Esophagus muscularis mucosa (tissue), 4 donors: ENCODE measurements at regions not wholly inside any gene's neighbourhood (a gene's known extent, or its start where the extent isn't known, plus 50 kb on each side); places are given as distances from the start of the nearest gene placed in this dataset.
"Not testable (repeated sequence)": the region's sequence is repeated elsewhere in the genome, so short reads cannot be mapped to it uniquely, and the experiment has no call there.

Experiments used
- DNase-seq: peaks from one replicate; pipeline ENCODE4 v3.0.0-alpha.2; 2017; ENCODE audit errors: extremely low spot score
- H3K27ac ChIP-seq, 4 donors: fragments of 200-600 bp; sonication (generic); replicated peaks in 1 of 4; 1 replicate in 3 of 4; 2 replicates in 1 of 4; pipeline ENCODE4 v1.5.1; 2016 to 2019; ENCODE audit warnings: mild to moderate bottlenecking in 1 of 4
- H3K27me3 ChIP-seq, 4 donors: fragments of 200-600 bp; sonication (generic); one replicate each; pipeline versions ENCODE4 v1.5.1 to v1.6.0; 2016 to 2019
- H3K36me3 ChIP-seq, 4 donors: fragments of 200-600 bp; sonication (generic); one replicate each; pipeline ENCODE4 v1.5.1; 2016 to 2019
- H3K4me1 ChIP-seq, 4 donors: fragments of 200-600 bp; sonication (generic); one replicate each; pipeline ENCODE4 v1.5.1; 2016 to 2019
- H3K4me3 ChIP-seq, 4 donors: fragments of 200-600 bp; sonication (generic); 1 replicate in 2 of 4; 2 replicates in 2 of 4; pipeline ENCODE4 v1.5.1; 2016 to 2019; ENCODE audit warnings: mild to moderate bottlenecking in 4 of 4, moderate library complexity in 1 of 4
- H3K9me3 ChIP-seq, 4 donors: fragments of 200-600 bp; sonication (generic); 1 replicate in 3 of 4; 2 replicates in 1 of 4; pipeline ENCODE4 v1.5.1; 2016 to 2019
- CTCF ChIP-seq, 3 experiments: fragments of 200-600 bp in 2 of 3; fragments of 450-650 bp in 1 of 3; sonication (generic) in 2 of 3; IDR thresholded peaks; one replicate each; pipeline ENCODE4 v1.5.1; 2017 to 2019; ENCODE audit warnings: antibody characterized with exemption in 3 of 3, mild to moderate bottlenecking in 2 of 3, moderate library complexity in 1 of 3
- EP300 ChIP-seq: sonication (generic); formaldehyde crosslinking; IDR thresholded peaks from one replicate; pipeline ENCODE4 v1.6.1; 2017; ENCODE audit warnings: antibody characterized with exemption
- POLR2A ChIP-seq: fragments of 450-650 bp; IDR thresholded peaks from one replicate; pipeline ENCODE4 v1.6.1; 2017; ENCODE audit warnings: antibody characterized with exemption, moderate library complexity, mild to moderate bottlenecking, low read depth
- POLR2AphosphoS5 ChIP-seq, 2 donors: sonication (generic); formaldehyde crosslinking; IDR thresholded peaks; one replicate each; pipeline ENCODE4 v1.6.1; 2017; ENCODE audit warnings: antibody characterized with exemption in 2 of 2
- WGBS: methylation state at CpG from one replicate; pipeline ENCODE4 v1.1.5; 2018; 5-methylcytosine and 5-hydroxymethylcytosine counted together
- intact Hi-C: fragments of 100-400 bp; cut with DNase I; formaldehyde crosslinking; loops from one replicate; pipeline ENCODE4 v1.15.1; 2023

DNA sequence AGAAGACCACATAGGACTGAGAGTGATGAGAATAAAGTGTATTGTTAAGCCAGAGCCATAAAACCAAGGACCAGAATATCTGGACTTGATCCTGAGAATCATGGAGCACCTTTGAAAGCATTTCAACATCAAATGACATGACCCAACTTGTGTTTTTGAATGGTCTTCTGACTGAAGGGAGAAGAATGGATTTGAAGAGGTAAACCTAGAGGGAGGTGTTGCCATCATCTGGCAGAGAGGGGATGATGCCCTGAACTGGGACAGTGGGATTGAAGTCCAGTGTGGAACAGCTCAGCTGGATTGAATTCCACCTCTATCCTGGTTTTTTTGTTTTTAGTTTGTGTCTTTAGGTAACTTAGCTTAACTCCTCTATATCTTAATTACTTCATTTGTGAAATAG, 570.0 kb downstream of the TBC1D32 start:
- no peak overlapping the region for H3K27ac ChIP-seq
- no peaks in the 10 kb centered on the region for H3K4me1 ChIP-seq
- no peaks in the 10 kb centered on the region for H3K36me3 ChIP-seq
- TF ChIP-seq EP300 (no peak), POLR2A (no peak), CTCF (IDR thresholded peaks at IDR 0.05) (no peak), POLR2AphosphoS5 (IDR thresholded peaks at IDR 0.05) (no peak)
- H3K9me3 ChIP-seq = no peaks in the 10 kb centered on the region
- H3K27me3 ChIP-seq = no peaks in the 10 kb centered on the region
- DNase-seq = no peak
- H3K4me3 ChIP-seq = no peak overlapping the region
- intact Hi-C loops = no loop called here

DNA sequence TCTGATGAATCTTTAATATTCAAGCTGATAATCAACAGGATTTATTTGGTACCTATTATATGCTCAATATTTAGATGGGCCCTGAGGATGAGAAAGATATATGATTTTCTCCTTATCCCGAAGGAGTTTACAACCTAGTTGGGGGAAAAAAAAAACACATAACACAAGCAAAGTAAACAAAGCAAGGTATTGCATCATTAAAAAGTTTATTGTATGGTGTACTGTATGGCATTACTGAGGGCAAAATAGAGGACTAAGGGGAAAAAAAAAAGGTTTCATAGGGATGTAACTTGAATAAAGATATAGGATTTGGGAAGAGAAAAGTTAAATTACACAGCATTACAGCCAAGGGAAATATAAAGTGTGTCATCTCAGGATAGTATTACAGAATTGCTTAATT, 574.7 kb downstream of the TBC1D32 start:
- H3K9me3 ChIP-seq = no peaks in the 10 kb centered on the region
- no peak for TF ChIP-seq EP300
- no peak for TF ChIP-seq CTCF (IDR thresholded peaks at IDR 0.05)
- TF ChIP-seq POLR2AphosphoS5 (IDR thresholded peaks at IDR 0.05) = no peak
- TF ChIP-seq POLR2A = no peak
- H3K36me3 ChIP-seq = no peaks in the 10 kb centered on the region
- no peak overlapping the region for H3K27ac ChIP-seq
- intact Hi-C loops = no loop called here
- no peaks in the 10 kb centered on the region for H3K4me1 ChIP-seq
- DNase-seq = no peak
- no peaks in the 10 kb centered on the region for H3K27me3 ChIP-seq
- WGBS = 80% methylated on average over 1 of the region's 1 CpG
- no peak overlapping the region for H3K4me3 ChIP-seq

- H3K9me3 ChIP-seq, intact Hi-C loops, H3K4me3 ChIP-seq, DNase-seq, H3K27me3 ChIP-seq, H3K27ac ChIP-seq, H3K4me1 ChIP-seq, H3K36me3 ChIP-seq: not testable (repeated sequence)
- 57% methylated on average over 8 of the region's 12 CpGs for WGBS
Observed at GRCh38 chr6:120748574-120748973, 585.7 kb downstream of the TBC1D32 start.

DNA sequence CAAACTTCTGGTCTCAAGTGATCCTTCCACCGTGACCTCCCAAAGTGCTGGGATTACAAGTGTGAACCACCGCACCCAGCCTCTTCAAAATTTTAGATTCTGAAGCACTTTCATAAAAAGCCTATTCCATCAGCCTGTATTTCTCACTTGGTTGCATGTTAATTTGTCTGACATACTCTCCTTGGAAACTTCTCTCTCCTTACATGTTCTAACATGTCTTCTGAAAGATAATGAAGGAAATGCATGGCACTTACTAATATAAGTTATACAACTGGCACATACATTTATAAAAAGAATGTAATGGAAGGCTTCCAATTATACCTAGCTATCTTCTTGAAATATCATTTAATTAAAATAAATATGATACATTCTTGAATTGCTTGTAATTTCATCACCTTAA, 597.5 kb downstream of the TBC1D32 start:
- Histone ChIP-seq H3K4me1 (no peaks in the 10 kb centered on the region), H3K36me3 (no peaks in the 10 kb centered on the region), H3K9me3 (peaks cover 0 to 6% (median 2%) of the 10 kb centered on the region in 4 donors), H3K4me3 (no peak overlapping the region), H3K27me3 (no peaks in the 10 kb centered on the region), H3K27ac (no peak overlapping the region)
- 94% methylated on average over 2 of the region's 2 CpGs for WGBS
- no peak for DNase-seq
- TF ChIP-seq POLR2A (no peak), CTCF (IDR thresholded peaks at IDR 0.05) (no peak), EP300 (no peak), POLR2AphosphoS5 (IDR thresholded peaks at IDR 0.05) (no peak)
- intact Hi-C loops = no loop called here

GRCh38 chr6:120735641-120736040, 598.6 kb downstream of the TBC1D32 start:
- H3K4me1 ChIP-seq = no peaks in the 10 kb centered on the region
- H3K36me3 ChIP-seq = no peaks in the 10 kb centered on the region
- H3K27ac ChIP-seq = no peak overlapping the region
- intact Hi-C loops = no loop called here
- TF ChIP-seq EP300 (no peak), CTCF (IDR thresholded peaks at IDR 0.05) (no peak), POLR2AphosphoS5 (IDR thresholded peaks at IDR 0.05) (no peak), POLR2A (no peak)
- H3K27me3 ChIP-seq = no peaks in the 10 kb centered on the region
- DNase-seq = no peak
- peaks cover 0 to 12% (median 5%) of the 10 kb centered on the region in 4 donors for H3K9me3 ChIP-seq
- WGBS = 71% methylated on average over 2 of the region's 2 CpGs
- no peak overlapping the region for H3K4me3 ChIP-seq
